Activated CD4-positive, alpha-beta T cell treated with anti-CD3 and anti-CD28 coated beads, Interleukin-2, amount 50 U/mL, for 16 hours (primary cell): ENCODE measurements at regions not wholly inside any gene's neighbourhood (a gene's known extent, or its start where the extent isn't known, plus 50 kb on each side); places are given as distances from the start of the nearest gene placed in this dataset.
A peak's percentile ranks its signal among the peaks of the same experiment; 100 is the strongest.
"Not testable (repeated sequence)": the region's sequence is repeated elsewhere in the genome, so short reads cannot be mapped to it uniquely, and the experiment has no call there.

Experiments
- DNase-seq: peaks from one replicate; pipeline ENCODE4 v3.0.0-alpha.2; 2020

DNA sequence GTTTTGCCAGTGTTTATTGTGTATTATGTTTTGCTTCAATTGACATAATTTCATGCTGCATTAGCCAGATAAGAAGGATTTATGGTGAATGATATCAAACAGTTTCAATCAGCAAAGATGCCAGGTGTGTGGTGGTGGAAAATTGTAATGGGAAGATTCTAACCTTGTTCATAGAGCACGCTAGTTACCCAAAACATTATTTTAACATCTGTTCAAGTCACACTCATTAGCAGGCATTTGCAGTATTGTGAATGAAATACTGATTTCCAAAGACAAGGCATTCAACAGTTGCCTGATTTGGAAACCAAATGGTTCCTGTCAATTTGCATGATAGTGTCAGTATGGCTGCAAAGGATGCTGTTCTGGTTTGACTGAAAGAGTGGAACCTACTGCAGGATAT, 129.7 kb downstream of the EPC1 start:
- no peak for DNase-seq

DNA sequence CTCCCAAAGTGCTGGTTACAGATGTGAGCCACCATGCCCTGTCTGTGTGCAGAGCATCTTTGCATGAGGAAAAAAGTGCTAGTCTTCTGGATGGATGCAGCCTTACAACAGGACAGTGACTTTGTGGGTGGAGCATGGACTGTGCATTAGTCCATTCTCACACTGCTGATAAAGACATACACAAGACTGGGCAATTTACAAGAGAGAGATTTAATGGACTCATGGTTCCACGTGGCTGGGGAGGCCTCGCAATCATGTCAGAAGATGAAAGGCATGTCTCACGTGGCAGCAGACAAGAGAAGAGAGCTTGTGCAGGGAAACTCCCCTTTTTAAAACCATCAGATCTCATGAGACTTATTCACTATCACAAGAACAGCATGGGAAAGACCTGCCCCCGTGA, 133.1 kb downstream of the EPC1 start:
- DNase-seq: not testable (repeated sequence)

DNA sequence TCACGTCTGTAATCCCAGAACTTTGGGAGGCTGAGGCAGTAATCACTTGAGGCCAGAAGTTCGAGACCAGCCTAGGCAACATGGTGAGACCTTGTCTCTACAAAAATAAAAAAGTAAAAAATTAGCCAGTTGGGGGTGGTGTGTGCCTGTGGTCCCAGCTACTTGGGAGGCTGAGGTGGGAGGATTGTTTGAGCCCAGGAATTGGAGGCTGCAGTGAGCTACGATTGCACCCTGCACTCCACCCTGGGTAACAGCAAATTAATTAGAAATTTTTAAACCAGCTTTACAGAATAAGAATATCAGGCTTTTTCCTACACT, 136.0 kb downstream of the EPC1 start:
- no peak for DNase-seq

DNA sequence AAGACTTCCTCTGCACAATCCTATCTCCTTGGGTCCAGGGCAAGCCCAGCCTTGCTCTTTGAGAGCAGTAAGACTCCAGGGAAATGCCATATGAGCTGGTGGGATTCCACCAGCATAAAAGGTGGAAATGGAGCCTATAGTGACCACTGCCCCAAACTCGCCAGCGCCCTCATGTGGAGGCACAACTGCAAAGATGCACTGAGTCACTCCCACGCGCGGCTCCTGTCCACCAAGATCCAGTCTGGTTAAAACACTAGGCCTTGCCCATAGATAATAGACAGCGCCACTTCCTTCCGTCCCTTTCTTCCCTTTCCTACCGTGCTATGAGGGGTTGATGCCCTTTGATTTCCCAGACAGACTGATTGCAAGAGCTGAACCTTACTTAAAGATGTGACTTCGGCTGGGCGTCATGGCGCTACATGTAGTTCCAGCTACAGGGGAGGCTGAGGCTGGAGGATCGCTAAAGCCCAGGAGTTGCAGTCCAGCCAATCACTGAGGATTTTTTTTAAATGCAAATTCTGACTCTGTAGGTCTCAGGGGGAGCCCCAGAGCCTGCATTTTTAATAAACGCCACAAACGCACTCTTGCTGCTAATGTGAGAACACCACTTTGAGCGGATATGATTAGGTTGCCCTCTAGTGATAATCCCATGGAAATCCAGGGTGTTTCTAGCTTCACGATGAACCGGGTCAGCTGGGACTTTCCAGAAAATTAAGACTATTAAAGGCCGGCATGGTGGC, 136.5 kb downstream of the EPC1 start:
- DNase-seq: peak; percentile 19

DNA sequence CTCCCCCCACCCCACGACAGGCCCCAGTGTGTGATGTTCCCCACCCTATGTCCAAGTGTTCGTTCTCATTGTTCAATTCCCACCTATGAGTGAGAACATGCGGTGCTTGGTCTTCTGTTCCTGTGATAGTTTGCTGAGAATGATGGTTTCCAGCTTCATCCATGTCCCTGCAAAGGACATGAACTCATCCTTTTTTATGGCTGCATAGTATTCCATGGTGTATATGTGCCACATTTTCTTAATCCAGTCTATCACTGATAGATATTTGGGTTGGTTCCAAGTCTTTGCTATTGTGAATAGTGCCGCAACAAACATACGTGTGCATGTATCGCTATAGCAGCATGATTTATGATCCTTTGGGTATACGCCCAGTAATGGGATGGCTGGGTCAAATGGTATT, 139.0 kb downstream of the EPC1 start:
- not testable (repeated sequence) for DNase-seq

DNA sequence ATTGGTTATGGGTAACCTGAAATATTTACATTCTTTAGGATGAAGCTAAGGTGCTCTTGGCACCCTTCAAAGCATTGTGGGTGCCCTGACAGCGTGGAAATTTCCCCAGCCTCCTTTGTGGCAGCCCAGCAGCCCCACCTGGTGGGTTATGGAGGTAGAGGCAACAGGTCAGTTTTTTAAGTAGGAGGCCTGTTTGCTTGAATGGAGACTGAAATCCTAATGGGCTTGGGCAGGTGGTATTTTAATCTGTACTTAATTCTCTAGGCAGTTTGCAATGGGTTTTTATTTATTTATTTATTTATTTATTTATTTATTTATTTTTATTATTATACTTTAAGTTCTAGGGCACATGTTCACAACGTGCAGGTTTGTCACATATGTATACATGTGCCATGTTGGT, 139.4 kb downstream of the EPC1 start:
- DNase-seq: peak; percentile 63

DNA sequence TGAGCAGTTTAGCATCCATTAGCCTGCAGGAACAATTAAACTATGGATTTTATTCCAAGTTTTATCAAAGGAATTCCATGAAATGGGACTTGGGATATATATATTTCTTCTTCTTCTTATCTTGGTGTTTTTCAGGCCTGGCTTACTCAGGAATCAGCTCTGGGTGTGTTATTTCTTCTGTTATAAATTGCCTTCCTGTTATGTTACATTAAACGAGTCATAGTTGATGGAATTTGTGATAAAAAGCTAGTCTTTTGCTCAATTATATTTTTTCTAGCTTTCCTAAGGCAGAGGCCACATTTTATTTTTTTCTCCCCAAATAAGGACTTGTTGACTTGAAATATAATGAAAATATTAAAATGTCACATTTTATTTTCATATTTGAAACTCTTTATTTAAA, 141.3 kb downstream of the EPC1 start:
- no peak for DNase-seq

DNA sequence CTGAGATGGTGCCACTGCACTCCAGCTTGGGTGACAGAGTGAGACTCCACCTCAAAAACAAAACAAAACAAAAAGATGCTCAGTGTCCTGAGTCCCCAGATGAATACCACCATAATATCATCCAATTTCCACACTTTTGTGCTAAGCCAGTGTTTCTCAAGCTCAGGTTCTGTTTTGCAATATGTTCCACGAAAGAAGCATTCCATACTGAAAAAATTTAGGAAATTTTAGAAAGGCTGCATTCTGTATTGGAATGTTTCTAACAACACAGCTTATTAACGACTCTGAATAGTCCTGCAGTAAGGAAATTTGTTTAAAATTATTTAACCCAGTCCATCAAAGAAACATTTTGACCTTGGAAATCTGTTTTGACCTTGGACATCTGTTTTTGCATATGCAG, 142.4 kb downstream of the EPC1 start:
- DNase-seq: no peak

DNA sequence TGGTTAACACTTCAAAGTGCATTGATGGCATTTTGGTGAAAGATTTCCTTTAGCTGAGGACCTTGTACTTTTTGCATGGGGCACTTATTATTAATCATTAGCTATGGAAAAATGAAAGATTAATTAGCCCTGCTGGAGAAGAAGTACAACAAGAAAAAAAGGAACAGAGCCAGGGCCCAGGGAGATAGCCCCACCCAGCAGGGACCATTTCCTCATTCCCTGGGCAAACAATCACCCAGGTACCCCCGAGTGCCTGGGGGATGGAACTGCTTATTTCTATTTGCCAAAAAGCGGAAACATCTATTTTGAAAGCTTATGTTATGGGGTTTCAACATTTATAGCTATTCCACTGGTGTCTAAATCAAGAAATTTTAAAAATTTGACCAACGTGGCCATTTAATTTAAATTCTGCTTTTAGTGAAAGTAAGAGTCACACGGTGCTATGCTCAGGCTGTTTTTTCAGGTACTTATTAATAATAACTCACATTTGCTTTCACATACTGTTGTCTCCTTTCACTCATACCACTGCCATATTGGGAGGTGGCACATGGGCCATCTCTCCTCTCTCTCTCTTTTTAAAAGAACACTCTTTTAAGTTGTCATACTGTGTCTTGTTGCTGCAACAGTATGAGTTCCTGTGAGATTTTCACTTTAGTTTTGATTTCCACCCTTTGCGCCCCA, 143.6 kb upstream of the KIF5B start:
- DNase-seq: no peak

DNA sequence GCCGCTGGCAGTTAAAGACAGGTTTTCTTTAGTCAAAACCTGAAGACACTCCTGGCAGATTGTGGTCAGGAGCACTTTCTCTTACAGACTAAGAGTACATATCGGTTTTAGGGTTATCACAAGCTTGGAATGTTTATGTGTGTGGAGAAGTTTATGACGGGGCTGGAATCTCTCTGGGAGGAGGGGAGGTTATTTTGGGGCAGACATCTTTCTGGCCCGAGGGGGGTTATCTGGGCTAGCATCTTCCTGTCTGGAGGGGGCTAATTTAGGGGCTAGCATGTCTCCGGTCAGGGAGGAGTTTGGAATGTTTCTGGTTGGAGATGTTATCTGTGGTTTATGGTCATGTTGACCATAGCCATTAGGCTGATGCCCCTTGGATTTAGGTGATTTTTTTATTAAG, 141.2 kb upstream of the KIF5B start:
- DNase-seq: no peak

DNA sequence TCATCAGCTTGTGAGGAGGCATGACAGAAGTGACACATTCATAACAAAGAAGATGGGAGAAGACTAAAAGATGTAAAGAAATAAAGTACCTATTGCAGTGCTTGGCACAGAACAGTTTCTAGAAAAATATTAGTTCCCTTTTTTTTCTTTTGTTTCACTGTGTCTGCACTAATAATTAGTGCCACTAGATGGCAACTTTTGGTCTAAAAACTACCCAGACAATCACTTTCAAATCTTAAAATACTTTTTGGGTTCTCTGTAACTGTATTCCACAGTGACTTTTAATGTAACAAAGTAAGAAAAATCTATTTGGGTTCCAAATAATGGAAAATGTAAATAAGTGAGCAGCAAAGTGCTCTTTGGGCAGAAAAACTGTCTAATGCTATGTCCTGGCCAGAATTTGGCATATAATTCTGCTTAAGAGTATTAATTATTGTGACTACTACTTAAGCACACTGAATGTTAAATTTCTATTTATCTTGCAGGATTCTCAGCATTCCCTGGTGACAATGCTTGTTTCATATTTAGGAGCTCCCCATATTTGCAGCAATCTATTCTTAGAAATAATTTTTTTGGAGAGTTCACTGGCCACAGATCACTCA, 134.8 kb upstream of the KIF5B start:
- DNase-seq: peak; percentile 48

DNA sequence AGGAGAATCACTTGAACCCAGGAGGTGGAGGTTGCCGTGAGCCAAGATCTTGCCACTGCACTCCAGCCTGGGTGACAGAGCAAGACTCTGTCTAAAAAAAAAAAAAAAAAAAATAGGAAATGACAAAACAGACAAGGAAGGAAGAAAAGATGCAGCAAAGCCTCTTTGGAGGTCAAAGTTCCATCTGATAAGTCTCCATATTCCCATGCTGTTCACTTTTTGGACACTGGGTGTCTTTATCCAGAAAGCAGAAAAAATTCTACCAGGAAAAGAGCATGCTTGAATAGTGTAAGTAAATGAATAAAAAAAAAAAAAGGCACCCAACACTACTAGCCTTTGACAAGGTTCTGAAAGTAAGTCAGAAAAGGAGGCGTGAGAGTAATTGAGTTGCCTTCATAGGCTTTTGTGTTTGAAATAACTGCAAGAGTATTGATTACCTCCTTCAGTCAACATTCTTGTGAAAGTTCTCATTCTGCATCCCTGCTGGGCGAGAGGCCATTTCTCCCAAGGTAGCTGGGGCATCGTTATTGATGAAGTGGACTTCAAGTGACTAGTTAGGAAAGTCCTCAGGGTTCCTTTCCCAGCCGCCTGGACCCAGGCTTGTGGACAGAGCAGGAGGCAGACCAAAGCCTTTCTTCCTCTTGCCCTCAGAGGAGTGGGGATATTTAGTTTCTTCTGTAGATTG, 133.3 kb upstream of the KIF5B start:
- no peak for DNase-seq

DNA sequence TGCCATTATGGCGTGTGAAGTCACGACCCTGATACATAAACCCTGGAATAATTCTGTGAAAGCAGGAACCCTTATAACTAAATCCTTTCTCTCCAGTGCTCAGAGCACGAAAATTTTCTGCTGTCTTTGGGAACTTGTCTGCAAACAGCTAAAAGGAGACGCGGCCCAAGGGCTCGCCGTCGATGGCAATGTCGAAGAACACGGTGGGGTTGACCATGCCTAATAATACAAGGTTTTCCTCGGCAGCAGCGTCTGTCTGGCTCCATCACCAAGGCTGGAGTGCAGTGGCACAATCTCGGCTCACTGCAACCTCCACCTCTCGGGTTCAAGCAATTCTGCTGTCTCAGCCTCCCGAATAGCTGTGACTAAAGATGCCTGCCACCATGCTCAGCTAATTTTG, 132.4 kb upstream of the KIF5B start:
- DNase-seq: not testable (repeated sequence)

DNA sequence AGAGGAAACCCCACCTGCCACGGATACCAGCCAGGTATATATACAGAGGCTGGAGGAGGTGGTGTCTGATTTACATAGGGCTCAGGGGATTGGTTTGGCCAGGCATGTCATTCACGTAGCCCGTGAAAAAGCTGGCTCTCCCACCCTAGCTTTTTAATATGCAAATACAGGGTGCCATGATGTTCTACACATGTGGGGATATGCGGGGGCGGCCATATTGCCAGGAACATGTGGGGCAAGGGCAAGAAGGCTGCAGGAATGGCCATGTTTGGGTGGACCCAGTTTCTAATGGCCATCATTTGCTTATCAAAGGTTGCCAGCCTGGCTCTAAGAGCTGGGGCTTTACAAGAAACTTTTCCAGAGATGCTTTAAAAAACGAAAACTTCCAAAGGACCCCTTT, 131.5 kb upstream of the KIF5B start:
- no peak for DNase-seq

DNA sequence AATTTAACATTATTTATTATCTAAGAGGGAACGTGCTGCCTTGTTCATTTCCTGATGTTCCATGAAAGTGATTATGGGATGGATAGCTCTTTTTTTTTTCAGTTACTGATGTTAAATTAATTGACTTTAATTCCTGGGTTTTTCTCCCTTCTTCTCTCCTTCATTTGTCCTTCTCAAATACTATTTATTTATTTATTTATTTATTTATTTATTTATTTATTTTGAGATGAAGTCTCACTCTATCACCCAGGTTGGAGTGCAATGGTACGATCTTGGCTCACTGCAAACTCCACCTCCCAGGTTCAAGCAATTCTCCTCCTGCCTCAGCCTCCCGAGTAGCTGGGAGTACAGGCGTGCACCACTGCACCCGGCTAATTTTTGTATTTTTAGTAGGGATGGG, 127.4 kb upstream of the KIF5B start:
- not testable (repeated sequence) for DNase-seq

DNA sequence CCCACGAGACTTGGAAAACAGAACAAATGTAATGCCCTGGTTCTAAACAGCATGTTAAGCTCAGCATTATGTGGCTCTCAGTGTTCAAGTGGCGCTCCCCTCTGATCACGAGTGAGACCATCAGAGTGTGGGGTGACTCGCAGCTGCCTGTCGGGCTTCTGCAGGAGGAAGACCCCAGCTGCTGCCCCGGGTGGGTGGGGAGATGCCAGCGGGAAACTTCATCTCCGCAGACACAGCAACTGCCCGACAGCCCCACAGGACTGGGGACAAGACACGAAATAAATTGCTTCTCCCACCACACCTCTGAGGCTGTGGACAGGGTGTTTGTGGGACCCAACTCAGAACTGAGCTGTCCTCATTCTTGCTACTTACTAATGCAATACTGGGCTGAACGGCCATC, 126.3 kb upstream of the KIF5B start:
- DNase-seq: no peak

DNA sequence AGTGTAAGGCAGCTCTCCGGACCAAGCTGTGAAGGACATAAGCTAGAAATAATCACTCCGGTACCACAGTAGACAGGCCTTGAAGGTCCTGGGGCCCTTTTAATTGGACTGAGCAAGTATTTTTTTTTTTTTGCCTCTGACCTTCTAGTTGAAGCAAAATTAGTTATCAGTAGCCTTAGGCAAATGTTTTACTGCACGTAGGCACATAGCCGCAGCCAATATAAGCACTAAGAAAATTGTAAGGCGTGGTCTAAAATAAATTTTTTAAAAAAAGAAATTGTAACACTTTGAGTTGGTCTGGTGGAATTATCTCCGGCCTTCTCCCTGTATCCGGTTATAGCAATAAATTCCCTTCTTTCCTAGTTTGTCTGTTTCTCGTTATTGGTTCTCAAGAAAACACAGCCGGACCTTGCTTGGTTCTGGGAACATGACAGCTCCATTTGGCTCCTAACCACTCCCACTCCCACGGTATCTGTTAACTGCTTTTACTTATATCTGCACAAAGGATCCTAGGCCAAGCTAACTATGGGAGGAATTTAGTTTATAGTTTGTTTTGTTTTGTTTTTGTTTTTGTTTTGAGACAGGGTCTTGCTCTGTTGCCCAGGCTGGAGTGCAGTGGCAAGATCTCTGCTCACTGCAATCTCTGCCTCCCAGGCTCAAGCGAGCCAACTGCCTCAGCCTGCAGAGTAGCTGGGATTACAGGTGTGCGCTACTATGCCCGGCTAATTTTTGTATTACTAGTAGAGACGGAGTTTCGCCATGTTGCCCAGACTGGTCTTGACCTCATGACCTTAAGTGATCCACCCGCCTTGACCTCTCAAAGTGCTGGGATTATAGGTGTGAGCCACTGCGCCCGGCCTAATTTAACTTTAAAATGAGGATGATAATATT, 124.4 kb upstream of the KIF5B start:
- DNase-seq: no peak

DNA sequence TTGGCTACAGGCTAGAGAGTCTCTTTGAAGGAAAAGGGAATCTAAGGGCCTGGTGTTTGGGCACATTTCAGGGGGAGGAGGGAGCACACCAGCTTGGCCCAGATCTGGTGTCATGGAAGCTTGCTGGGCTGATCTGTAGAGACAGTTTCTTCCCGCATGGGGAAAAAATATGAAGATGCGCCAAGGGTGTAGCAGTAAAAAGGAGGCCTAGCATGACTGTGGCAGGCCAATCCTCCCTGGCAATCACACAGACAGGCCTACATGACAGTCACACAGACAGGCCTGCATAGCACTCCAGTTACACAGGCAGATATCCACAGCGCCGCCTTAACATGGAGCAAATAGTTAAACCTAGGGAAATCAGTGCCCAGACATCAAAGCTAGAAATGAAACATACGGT, 123.6 kb upstream of the KIF5B start:
- DNase-seq: no peak

DNA sequence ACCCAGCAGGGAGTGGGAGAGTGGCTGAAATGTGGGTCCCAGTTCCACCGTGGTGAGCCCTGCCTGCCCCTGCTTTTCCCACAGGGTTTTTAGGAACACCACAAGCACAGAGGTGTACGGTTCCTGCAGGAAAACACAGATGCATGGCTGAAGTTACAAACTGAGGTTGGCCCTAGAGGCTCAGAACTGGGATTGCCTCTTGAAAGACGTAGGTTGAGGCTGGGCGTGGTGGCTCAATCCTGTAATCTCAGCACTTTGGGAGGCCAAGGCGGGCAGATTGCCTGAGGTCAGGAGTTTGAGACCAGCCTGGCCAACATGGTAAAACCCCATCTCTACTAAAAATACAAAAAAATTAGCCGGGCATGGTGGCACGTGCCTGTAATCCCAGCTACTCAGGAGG, 121.4 kb upstream of the KIF5B start:
- not testable (repeated sequence) for DNase-seq

DNA sequence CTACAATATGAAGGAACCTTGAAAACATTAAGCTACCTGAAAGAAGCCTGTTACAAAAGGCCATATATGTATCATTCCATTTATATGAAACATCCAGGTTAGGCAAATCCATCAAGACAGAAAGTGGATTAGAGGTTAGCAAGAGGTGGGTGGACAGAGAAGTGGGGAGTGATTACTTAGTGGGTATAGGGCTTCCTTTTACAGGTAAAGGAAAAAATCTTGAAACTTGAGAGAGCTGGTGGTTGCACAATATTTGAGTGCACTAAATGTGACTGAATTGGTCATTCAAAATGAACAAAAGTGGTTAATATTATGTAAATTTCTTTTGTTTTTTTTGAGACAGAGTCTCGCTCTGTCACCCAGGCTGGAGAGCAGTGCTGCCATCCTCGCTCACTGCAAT, 119.4 kb upstream of the KIF5B start:
- DNase-seq: no peak

DNA sequence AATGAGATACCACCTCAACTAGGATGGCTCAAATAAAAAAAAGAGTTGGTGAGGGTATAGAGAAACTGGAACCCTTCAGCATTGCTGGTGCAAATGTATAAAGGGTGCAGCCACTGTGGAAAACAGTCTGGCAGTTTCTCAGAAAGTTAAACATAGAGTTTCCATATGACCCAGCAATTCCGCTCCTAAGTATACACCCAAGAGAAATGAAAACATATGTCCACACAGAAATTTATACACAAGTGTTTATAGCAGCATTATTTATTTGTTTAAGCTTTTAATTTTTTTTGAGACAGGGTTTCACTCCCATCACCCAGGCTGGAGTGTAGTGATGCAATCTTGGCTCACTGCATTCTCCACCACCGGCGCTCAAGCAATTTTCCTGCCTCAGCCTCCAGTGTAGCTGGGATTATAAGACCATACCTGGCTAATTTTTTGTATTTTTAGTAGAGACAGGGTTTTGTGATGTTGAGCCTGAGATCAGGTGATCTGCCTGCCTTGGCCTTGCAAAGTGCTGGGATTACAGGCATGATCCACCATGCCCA, 118.2 kb upstream of the KIF5B start:
- no peak for DNase-seq

DNA sequence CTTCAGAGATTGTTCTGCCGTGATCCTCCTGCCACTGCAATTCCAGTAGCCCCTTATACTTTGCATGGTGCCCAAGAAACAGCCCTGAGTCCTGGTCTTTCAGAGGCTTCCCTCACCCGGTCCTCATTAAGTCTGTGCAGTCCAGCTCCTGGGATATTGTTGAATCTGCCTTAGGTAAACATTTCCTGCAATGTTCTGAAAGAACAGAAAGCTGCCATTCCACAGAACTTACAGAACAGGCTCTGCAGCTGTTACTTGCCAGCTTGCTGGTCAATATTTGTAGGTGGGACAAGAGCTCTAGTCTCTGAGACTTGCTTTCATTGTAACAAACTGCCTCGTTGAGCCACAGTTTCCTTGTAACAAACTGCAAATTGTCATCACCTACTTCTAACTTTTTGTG, 115.0 kb upstream of the KIF5B start:
- no peak for DNase-seq

DNA sequence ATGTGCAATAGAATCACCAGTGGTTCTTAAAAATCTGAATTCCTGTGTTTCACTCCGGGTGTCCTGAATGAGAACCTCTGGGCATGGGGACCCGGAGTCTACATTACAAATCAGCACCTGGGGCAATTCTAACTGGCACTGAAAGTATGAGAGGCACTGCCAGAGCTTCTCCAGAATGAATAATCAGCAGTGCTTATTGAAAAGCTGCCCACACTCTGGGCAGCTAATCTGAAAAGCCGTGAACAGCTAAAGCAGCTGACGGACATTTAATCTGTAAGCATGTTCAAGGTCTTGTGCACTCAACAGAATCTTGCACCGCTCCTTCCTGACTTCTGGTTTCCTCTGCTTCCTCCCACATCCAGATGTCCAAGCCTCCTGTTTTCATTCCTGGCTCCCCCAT, 113.3 kb upstream of the KIF5B start:
- no peak for DNase-seq
